ENCODE measurements at regions not wholly inside any gene's neighbourhood (a gene's known extent, or its start where the extent isn't known, plus 50 kb on each side); places are given as distances from the start of the nearest gene placed in this dataset.

DNA sequence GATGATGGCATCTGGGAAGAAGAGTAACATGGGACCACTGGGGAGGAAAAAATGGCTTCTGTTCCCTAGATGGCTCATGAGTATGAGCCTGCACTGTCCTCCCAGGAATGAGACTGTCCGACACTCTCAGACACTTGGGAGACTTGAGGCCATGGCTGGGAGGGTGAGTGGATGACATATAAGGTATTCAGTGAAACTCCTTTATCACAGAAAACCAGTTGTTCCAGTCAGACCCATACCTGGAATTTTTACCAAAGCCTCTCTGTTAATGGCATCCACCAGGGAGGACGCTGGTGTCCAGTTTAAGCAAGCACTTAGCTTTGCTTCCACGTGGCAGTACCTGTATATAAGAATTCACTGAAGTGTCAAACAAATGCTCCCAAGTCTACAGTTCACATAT, 116.7 kb upstream of the C10orf90 start:
- H3K4me3 ChIP-seq, result no peak overlapping the region
- H3K9me3 ChIP-seq, result no peaks in the 10 kb centered on the region
- no peaks in the 10 kb centered on the region for H3K27me3 ChIP-seq
- DNase-seq, result no peak
- H3K27ac ChIP-seq, result no peak overlapping the region
- TF ChIP-seq, protein P1, sequence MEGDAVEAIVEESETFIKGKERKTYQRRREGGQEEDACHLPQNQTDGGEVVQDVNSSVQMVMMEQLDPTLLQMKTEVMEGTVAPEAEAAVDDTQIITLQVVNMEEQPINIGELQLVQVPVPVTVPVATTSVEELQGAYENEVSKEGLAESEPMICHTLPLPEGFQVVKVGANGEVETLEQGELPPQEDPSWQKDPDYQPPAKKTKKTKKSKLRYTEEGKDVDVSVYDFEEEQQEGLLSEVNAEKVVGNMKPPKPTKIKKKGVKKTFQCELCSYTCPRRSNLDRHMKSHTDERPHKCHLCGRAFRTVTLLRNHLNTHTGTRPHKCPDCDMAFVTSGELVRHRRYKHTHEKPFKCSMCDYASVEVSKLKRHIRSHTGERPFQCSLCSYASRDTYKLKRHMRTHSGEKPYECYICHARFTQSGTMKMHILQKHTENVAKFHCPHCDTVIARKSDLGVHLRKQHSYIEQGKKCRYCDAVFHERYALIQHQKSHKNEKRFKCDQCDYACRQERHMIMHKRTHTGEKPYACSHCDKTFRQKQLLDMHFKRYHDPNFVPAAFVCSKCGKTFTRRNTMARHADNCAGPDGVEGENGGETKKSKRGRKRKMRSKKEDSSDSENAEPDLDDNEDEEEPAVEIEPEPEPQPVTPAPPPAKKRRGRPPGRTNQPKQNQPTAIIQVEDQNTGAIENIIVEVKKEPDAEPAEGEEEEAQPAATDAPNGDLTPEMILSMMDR (IDR thresholded peaks at IDR 0.05), result no peak
- ATAC-seq, result no peak
- H3K36me3 ChIP-seq, result no peaks in the 10 kb centered on the region
- H3K4me1 ChIP-seq, result no peaks in the 10 kb centered on the region
- intact Hi-C loops (cut with DNase I), result no loop called here

DNA sequence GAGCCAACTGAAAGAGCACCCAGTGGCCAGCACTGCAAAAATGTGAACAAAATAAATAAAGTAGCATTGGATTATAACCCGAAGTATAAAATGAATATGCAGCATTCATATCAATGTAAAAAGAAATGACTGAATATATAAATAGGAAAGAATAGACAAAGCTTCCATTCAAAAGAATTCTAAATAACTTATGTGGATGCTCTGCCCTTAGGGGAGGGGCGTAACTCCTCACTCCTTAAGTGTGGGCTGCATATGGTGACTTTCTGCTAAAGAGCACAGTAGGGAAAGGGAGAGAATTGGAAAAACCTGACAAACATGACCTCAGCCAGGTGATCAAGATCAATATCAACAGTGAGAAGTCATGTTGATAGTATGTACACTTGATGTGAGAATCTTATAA, 109.9 kb upstream of the DOCK1 start:
- no peak for ATAC-seq
- intact Hi-C loops (cut with DNase I), result no loop called here

DNA sequence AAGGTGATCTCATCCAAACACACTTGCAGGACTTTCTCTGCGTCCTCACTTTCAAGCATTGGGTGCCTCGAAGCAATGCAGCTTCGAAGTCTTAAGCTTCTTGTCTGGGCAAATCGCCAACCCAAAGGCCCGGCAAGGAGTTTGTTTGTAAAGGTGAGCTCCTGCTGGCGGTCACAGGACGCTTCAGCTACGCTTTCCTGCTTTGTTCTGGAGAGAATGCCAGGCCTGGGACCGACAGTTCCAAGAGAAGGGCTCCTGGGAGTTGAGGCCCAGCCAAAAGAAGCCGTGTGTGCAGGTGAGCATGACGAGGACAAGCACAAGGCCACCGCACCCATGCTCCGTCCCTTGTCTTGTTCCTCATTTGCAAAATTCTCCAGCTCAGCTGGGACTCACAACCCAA, 106.6 kb upstream of the DOCK1 start:
- TF ChIP-seq, protein P1 (IDR thresholded peaks at IDR 0.05), result no peak
- Histone ChIP-seq H3K27ac (no peak overlapping the region), H3K4me1 (no peaks in the 10 kb centered on the region), H3K4me3 (no peak overlapping the region), H3K27me3 (no peaks in the 10 kb centered on the region), H3K9me3 (no peaks in the 10 kb centered on the region), H3K36me3 (no peaks in the 10 kb centered on the region)
- DNase-seq (no peak), ATAC-seq (no peak)
- intact Hi-C loops (cut with DNase I), result no loop called here

More for the DNA sequence above, 109.9 kb upstream of the DOCK1 start:
- Histone ChIP-seq H3K27ac (no peak overlapping the region), H3K27me3 (no peaks in the 10 kb centered on the region), H3K4me3 (no peak overlapping the region), H3K9me3 (peaks cover 8% of the 10 kb centered on the region), H3K36me3 (no peaks in the 10 kb centered on the region), H3K4me1 (no peaks in the 10 kb centered on the region)
- no peak for DNase-seq
- TF ChIP-seq, protein P1 (IDR thresholded peaks at IDR 0.05), result no peak

DNA sequence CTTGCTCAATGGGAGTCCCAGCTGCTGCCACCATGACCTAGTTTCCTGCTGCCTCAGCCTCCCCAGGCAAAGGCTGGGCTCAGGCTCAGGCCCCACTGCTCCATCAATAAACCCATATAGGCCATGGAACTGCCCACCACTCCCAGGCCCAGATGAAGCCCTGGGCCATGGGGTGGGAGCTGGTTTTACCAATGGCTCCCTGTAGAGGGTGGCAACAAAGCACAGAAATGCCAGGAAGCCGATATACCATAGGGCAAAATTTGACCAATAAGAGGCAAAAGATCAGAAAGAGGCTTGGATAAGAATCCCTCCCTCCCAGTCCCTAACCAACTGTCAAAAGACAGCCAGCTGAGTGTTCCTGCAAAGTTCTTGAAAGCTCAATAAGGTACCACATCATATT, 101.8 kb upstream of the DOCK1 start:
- Histone ChIP-seq H3K27ac (no peak overlapping the region), H3K36me3 (no peaks in the 10 kb centered on the region), H3K4me1 (no peaks in the 10 kb centered on the region), H3K4me3 (no peak overlapping the region), H3K27me3 (no peaks in the 10 kb centered on the region), H3K9me3 (no peaks in the 10 kb centered on the region)
- TF ChIP-seq, protein P1 (IDR thresholded peaks at IDR 0.05), result no peak
- DNase-seq (no peak), ATAC-seq (no peak)
- intact Hi-C loops (cut with DNase I), result no loop called here

GRCh38 chr10:126804396-126804795, 100.8 kb upstream of the DOCK1 start:
- DNase-seq (no peak), ATAC-seq (no peak)
- Histone ChIP-seq H3K4me3 (no peak overlapping the region), H3K27ac (no peak overlapping the region), H3K36me3 (no peaks in the 10 kb centered on the region), H3K9me3 (no peaks in the 10 kb centered on the region), H3K27me3 (no peaks in the 10 kb centered on the region), H3K4me1 (no peaks in the 10 kb centered on the region)
- TF ChIP-seq, protein P1 (IDR thresholded peaks at IDR 0.05), result no peak
- intact Hi-C loops (cut with DNase I), result no loop called here

- DNase-seq, result no peak
- H3K4me3 ChIP-seq, result no peak overlapping the region
- TF ChIP-seq, protein P1 (IDR thresholded peaks at IDR 0.05), result no peak
- H3K27ac ChIP-seq, result no peak overlapping the region
- H3K36me3 ChIP-seq, result no peaks in the 10 kb centered on the region
- no peaks in the 10 kb centered on the region for H3K4me1 ChIP-seq
- no peaks in the 10 kb centered on the region for H3K9me3 ChIP-seq
- no peak for ATAC-seq
- intact Hi-C loops (cut with DNase I), result no loop called here
- H3K27me3 ChIP-seq, result no peaks in the 10 kb centered on the region
Observed at GRCh38 chr10:126806498-126806897, 98.7 kb upstream of the DOCK1 start.
